ENCODE measurements at regions not wholly inside any gene's neighbourhood (a gene's known extent, or its start where the extent isn't known, plus 50 kb on each side); places are given as distances from the start of the nearest gene placed in this dataset.

- peaks cover 16% of the 10 kb centered on the region for H3K4me1 Mint-ChIP-seq (ENCODE audit: low read depth)
- intact Hi-C loops (cut with micrococcal nuclease) = no loop called here
- H3K27me3 Mint-ChIP-seq = no peaks in the 10 kb centered on the region
- no peak overlapping the region for H3K4me3 Mint-ChIP-seq
- H3K9me3 Mint-ChIP-seq = no peaks in the 10 kb centered on the region
- H3K36me3 Mint-ChIP-seq (ENCODE audit: low read depth) = no peaks in the 10 kb centered on the region
- H3K27ac Mint-ChIP-seq = no peak overlapping the region
These were observed 87.5 kb upstream of the MME start for GRCh38 chr3:154992655-154993054.

GRCh38 chr3:154990543-154990942 is 89.6 kb upstream of the MME start:
- H3K9me3 Mint-ChIP-seq = no peaks in the 10 kb centered on the region
- H3K27ac Mint-ChIP-seq = no peak overlapping the region
- intact Hi-C loops (cut with micrococcal nuclease) = no loop called here
- H3K27me3 Mint-ChIP-seq = no peaks in the 10 kb centered on the region
- H3K4me3 Mint-ChIP-seq = no peak overlapping the region
- peaks cover 4% of the 10 kb centered on the region for H3K4me1 Mint-ChIP-seq (ENCODE audit: low read depth)
- no peaks in the 10 kb centered on the region for H3K36me3 Mint-ChIP-seq (ENCODE audit: low read depth)

GRCh38 chr3:154987846-154988245 is 92.3 kb upstream of the MME start:
- H3K27me3 Mint-ChIP-seq = no peaks in the 10 kb centered on the region
- no peak overlapping the region for H3K4me3 Mint-ChIP-seq
- no peaks in the 10 kb centered on the region for H3K4me1 Mint-ChIP-seq (ENCODE audit: low read depth)
- intact Hi-C loops (cut with micrococcal nuclease) = no loop called here
- no peaks in the 10 kb centered on the region for H3K9me3 Mint-ChIP-seq
- H3K36me3 Mint-ChIP-seq (ENCODE audit: low read depth) = no peaks in the 10 kb centered on the region
- no peak overlapping the region for H3K27ac Mint-ChIP-seq

- intact Hi-C loops (cut with micrococcal nuclease) = no loop called here
- H3K27ac Mint-ChIP-seq = no peak overlapping the region
- no peaks in the 10 kb centered on the region for H3K36me3 Mint-ChIP-seq (ENCODE audit: low read depth)
- H3K4me1 Mint-ChIP-seq (ENCODE audit: low read depth) = peaks cover 6% of the 10 kb centered on the region
- no peaks in the 10 kb centered on the region for H3K27me3 Mint-ChIP-seq
- H3K9me3 Mint-ChIP-seq = no peaks in the 10 kb centered on the region
- H3K4me3 Mint-ChIP-seq = no peak overlapping the region
These were observed 98.5 kb upstream of the MME start for GRCh38 chr3:154981664-154982063.

GRCh38 chr3:154981201-154981600 is 98.9 kb upstream of the MME start:
- intact Hi-C loops (cut with micrococcal nuclease) = no loop called here
- Mint-ChIP-seq H3K27ac (no peak overlapping the region), H3K4me1 (ENCODE audit: low read depth) (peaks cover 6% of the 10 kb centered on the region), H3K4me3 (no peak overlapping the region), H3K36me3 (ENCODE audit: low read depth) (no peaks in the 10 kb centered on the region), H3K27me3 (no peaks in the 10 kb centered on the region), H3K9me3 (no peaks in the 10 kb centered on the region)

- peaks cover 6% of the 10 kb centered on the region for H3K4me1 Mint-ChIP-seq (ENCODE audit: low read depth)
- intact Hi-C loops (cut with micrococcal nuclease) = no loop called here
- H3K27me3 Mint-ChIP-seq = no peaks in the 10 kb centered on the region
- H3K27ac Mint-ChIP-seq = no peak overlapping the region
- no peaks in the 10 kb centered on the region for H3K9me3 Mint-ChIP-seq
- no peaks in the 10 kb centered on the region for H3K36me3 Mint-ChIP-seq (ENCODE audit: low read depth)
- H3K4me3 Mint-ChIP-seq = no peak overlapping the region
These were observed 100.8 kb upstream of the MME start for GRCh38 chr3:154979331-154979730.

GRCh38 chr3:154977666-154978065 is 102.5 kb upstream of the MME start:
- Mint-ChIP-seq H3K9me3 (no peaks in the 10 kb centered on the region), H3K4me1 (ENCODE audit: low read depth) (peaks cover 6% of the 10 kb centered on the region), H3K36me3 (ENCODE audit: low read depth) (no peaks in the 10 kb centered on the region), H3K27me3 (no peaks in the 10 kb centered on the region), H3K4me3 (no peak overlapping the region), H3K27ac (no peak overlapping the region)
- intact Hi-C loops (cut with micrococcal nuclease) = no loop called here

- intact Hi-C loops (cut with micrococcal nuclease) = no loop called here
- no peaks in the 10 kb centered on the region for H3K27me3 Mint-ChIP-seq
- no peak overlapping the region for H3K4me3 Mint-ChIP-seq
- peaks cover 10% of the 10 kb centered on the region for H3K4me1 Mint-ChIP-seq (ENCODE audit: low read depth)
- no peaks in the 10 kb centered on the region for H3K9me3 Mint-ChIP-seq
- H3K36me3 Mint-ChIP-seq (ENCODE audit: low read depth) = no peaks in the 10 kb centered on the region
- H3K27ac Mint-ChIP-seq = no peak overlapping the region
These were observed 103.8 kb upstream of the MME start for GRCh38 chr3:154976072-154976983.

GRCh38 chr3:154973851-154974250 is 106.3 kb upstream of the MME start:
- Mint-ChIP-seq H3K4me3 (no peak overlapping the region), H3K27ac (no peak overlapping the region), H3K27me3 (no peaks in the 10 kb centered on the region), H3K9me3 (no peaks in the 10 kb centered on the region), H3K36me3 (ENCODE audit: low read depth) (no peaks in the 10 kb centered on the region), H3K4me1 (ENCODE audit: low read depth) (peaks cover 10% of the 10 kb centered on the region)
- intact Hi-C loops (cut with micrococcal nuclease) = no loop called here

GRCh38 chr3:154972951-154973350 is 107.2 kb upstream of the MME start:
- H3K27ac Mint-ChIP-seq = no peak overlapping the region
- H3K27me3 Mint-ChIP-seq = no peaks in the 10 kb centered on the region
- no peaks in the 10 kb centered on the region for H3K9me3 Mint-ChIP-seq
- no peak overlapping the region for H3K4me3 Mint-ChIP-seq
- intact Hi-C loops (cut with micrococcal nuclease) = no loop called here
- H3K4me1 Mint-ChIP-seq (ENCODE audit: low read depth) = peaks cover 10% of the 10 kb centered on the region
- no peaks in the 10 kb centered on the region for H3K36me3 Mint-ChIP-seq (ENCODE audit: low read depth)

GRCh38 chr3:154971771-154972326 is 108.3 kb upstream of the MME start:
- Mint-ChIP-seq H3K4me1 (ENCODE audit: low read depth) (peaks cover 10% of the 10 kb centered on the region), H3K36me3 (ENCODE audit: low read depth) (no peaks in the 10 kb centered on the region), H3K27me3 (no peaks in the 10 kb centered on the region), H3K4me3 (no peak overlapping the region), H3K27ac (no peak overlapping the region), H3K9me3 (no peaks in the 10 kb centered on the region)
- intact Hi-C loops (cut with micrococcal nuclease) = no loop called here

- no peaks in the 10 kb centered on the region for H3K36me3 Mint-ChIP-seq (ENCODE audit: low read depth)
These were observed 108.8 kb upstream of the MME start for GRCh38 chr3:154971341-154971740.

GRCh38 chr3:154970797-154971196 is 109.3 kb upstream of the MME start:
- Mint-ChIP-seq H3K36me3 (ENCODE audit: low read depth) (no peaks in the 10 kb centered on the region), H3K27ac (no peak overlapping the region), H3K4me3 (no peak overlapping the region), H3K4me1 (ENCODE audit: low read depth) (peaks cover 10% of the 10 kb centered on the region), H3K27me3 (no peaks in the 10 kb centered on the region), H3K9me3 (no peaks in the 10 kb centered on the region)
- intact Hi-C loops (cut with micrococcal nuclease) = no loop called here

More at GRCh38 chr3:154971341-154971740, 108.8 kb upstream of the MME start:
- Mint-ChIP-seq H3K27me3 (no peaks in the 10 kb centered on the region), H3K4me1 (ENCODE audit: low read depth) (peaks cover 10% of the 10 kb centered on the region), H3K4me3 (no peak overlapping the region), H3K27ac (no peak overlapping the region), H3K9me3 (no peaks in the 10 kb centered on the region)
- intact Hi-C loops (cut with micrococcal nuclease) = no loop called here

- intact Hi-C loops (cut with micrococcal nuclease) = no loop called here
- H3K27ac Mint-ChIP-seq = no peak overlapping the region
- H3K27me3 Mint-ChIP-seq = no peaks in the 10 kb centered on the region
These were observed 110.8 kb upstream of the MME start for GRCh38 chr3:154969366-154969765.

More at GRCh38 chr3:154969366-154969765, 110.8 kb upstream of the MME start:
- Mint-ChIP-seq H3K9me3 (no peaks in the 10 kb centered on the region), H3K36me3 (ENCODE audit: low read depth) (no peaks in the 10 kb centered on the region), H3K4me1 (ENCODE audit: low read depth) (peaks cover 10% of the 10 kb centered on the region), H3K4me3 (no peak overlapping the region)

Measured in dendritic cell treated with granulocyte-macrophage colony-stimulating factor and Interleukin-4, amounts not matched to agents 40 ng/mL and 50 ng/mL, for 4 days (primary cell).